Left lung (tissue), 4 donors: ENCODE measurements at regions not wholly inside any gene's neighbourhood (a gene's known extent, or its start where the extent isn't known, plus 50 kb on each side); places are given as distances from the start of the nearest gene placed in this dataset.

Experiments
- ATAC-seq: fragments of 200-7000 bp; cut with Tn5 transposase; one replicate; pipeline ENCODE4 v1.9.1; 2020; ENCODE audit warnings: moderate library complexity
- DNase-seq, 4 donors: peaks; one replicate each; pipeline ENCODE4 v3.0.0-alpha.2; 2013 to 2020
- H3K27ac ChIP-seq, 2 donors: fragments of 200-600 bp; sonication (generic) in 1 of 2; one replicate each; pipeline versions ENCODE4 v1.5.0 to v1.8.0; 2020 to 2021
- H3K27me3 ChIP-seq, 2 donors: fragments of 200-600 bp; sonication (generic) in 1 of 2; one replicate each; pipeline versions ENCODE4 v1.5.0 to v1.8.0; 2020 to 2021
- H3K36me3 ChIP-seq, 2 donors: fragments of 200-600 bp; sonication (generic) in 1 of 2; one replicate each; pipeline versions ENCODE4 v1.5.0 to v1.8.0; 2020 to 2021
- H3K4me1 ChIP-seq, 2 donors: fragments of 200-600 bp; one replicate each; pipeline ENCODE4 v1.8.0; 2021
- H3K4me3 ChIP-seq, 2 donors: fragments of 200-600 bp; sonication (generic) in 1 of 2; one replicate each; pipeline versions ENCODE4 v1.5.0 to v1.8.0; 2020 to 2021; ENCODE audit warnings: mild to moderate bottlenecking in 1 of 2
- H3K9me3 ChIP-seq, 2 donors: fragments of 200-600 bp; sonication (generic) in 1 of 2; one replicate each; pipeline versions ENCODE4 v1.5.0 to v1.8.0; 2020 to 2021
- intact Hi-C, 2 donors: fragments of 100-400 bp; cut with DNase I; formaldehyde crosslinking; loops; one replicate each; pipeline versions ENCODE4 v1.11.2 to v1.14.2; 2022
- TF ChIP-seq, protein P1 (sequence below), 2 donors: fragments of 200-600 bp; sonication (generic) in 1 of 2; IDR thresholded peaks; one replicate each; pipeline versions ENCODE4 v1.5.0 to v1.8.0; 2021; ENCODE audit warnings: antibody characterized with exemption in 2 of 2
- donor health status: DM: no; HTN: yes; CAD: no.
- donor health status: DM: no; HTN: no; CAD: no.

- intact Hi-C loops, result no loop called here
- Histone ChIP-seq H3K27ac (no peak overlapping the region), H3K9me3 (no peaks in the 10 kb centered on the region), H3K27me3 (no peaks in the 10 kb centered on the region), H3K4me1 (no peaks in the 10 kb centered on the region), H3K36me3 (no peaks in the 10 kb centered on the region), H3K4me3 (no peak overlapping the region)
- TF ChIP-seq, protein P1, sequence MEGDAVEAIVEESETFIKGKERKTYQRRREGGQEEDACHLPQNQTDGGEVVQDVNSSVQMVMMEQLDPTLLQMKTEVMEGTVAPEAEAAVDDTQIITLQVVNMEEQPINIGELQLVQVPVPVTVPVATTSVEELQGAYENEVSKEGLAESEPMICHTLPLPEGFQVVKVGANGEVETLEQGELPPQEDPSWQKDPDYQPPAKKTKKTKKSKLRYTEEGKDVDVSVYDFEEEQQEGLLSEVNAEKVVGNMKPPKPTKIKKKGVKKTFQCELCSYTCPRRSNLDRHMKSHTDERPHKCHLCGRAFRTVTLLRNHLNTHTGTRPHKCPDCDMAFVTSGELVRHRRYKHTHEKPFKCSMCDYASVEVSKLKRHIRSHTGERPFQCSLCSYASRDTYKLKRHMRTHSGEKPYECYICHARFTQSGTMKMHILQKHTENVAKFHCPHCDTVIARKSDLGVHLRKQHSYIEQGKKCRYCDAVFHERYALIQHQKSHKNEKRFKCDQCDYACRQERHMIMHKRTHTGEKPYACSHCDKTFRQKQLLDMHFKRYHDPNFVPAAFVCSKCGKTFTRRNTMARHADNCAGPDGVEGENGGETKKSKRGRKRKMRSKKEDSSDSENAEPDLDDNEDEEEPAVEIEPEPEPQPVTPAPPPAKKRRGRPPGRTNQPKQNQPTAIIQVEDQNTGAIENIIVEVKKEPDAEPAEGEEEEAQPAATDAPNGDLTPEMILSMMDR (IDR thresholded peaks at IDR 0.05), result no peak
- ATAC-seq, result no peak
- DNase-seq, result no peak
These were observed 167.8 kb downstream of the BACH1 start for GRCh38 chr21:29466532-29466931.

DNA sequence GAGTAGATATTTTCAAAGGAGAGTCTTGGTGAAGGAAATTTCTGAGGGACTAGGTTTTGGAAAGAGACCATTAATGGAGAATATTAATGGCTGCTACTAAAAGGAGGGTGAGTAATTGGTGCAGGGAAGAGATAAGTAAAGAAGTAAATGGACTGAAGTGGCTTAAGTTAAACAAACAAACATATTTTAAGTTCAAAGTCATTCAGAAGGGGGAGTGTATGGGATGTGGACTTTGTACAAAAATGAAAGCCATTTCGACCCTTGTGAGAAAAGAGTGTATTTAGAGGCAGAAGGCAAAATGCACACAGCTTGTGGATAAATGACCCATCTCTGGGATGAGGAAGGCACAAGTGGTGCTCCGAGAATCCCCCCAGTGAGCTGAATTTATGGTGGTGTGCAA is 171.7 kb downstream of the BACH1 start:
- no peak for DNase-seq

GRCh38 chr21:29473808-29474207 is 175.1 kb downstream of the BACH1 start:
- intact Hi-C loops, result loop anchor here in 1 of 2 donors (10.0 kb wide), 1 partner anchor 371 kb away; no protein-coding TSS in a partner anchor
- H3K27ac ChIP-seq, result no peak overlapping the region
- H3K27me3 ChIP-seq, result no peaks in the 10 kb centered on the region
- H3K9me3 ChIP-seq, result no peaks in the 10 kb centered on the region
- TF ChIP-seq, protein P1 (IDR thresholded peaks at IDR 0.05), result no peak
- DNase-seq (no peak), ATAC-seq (no peak)
- peaks cover 0 to 6% of the 10 kb centered on the region in 2 donors for H3K4me1 ChIP-seq
- H3K36me3 ChIP-seq, result no peaks in the 10 kb centered on the region
- no peak overlapping the region for H3K4me3 ChIP-seq

More for the DNA sequence above, 171.7 kb downstream of the BACH1 start:
- H3K4me1 ChIP-seq, result no peaks in the 10 kb centered on the region
- H3K27ac ChIP-seq, result no peak overlapping the region
- TF ChIP-seq, protein P1 (IDR thresholded peaks at IDR 0.05), result no peak
- no peak for ATAC-seq
- H3K4me3 ChIP-seq, result no peak overlapping the region
- H3K9me3 ChIP-seq, result no peaks in the 10 kb centered on the region
- no peaks in the 10 kb centered on the region for H3K27me3 ChIP-seq
- H3K36me3 ChIP-seq, result no peaks in the 10 kb centered on the region
- intact Hi-C loops, result loop anchor here in 1 of 2 donors (10.0 kb wide), 1 partner anchor 374 kb away; no protein-coding TSS in a partner anchor

- Histone ChIP-seq H3K36me3 (no peaks in the 10 kb centered on the region), H3K27me3 (no peaks in the 10 kb centered on the region), H3K9me3 (no peaks in the 10 kb centered on the region), H3K4me1 (peaks cover 0 to 6% of the 10 kb centered on the region in 2 donors), H3K4me3 (no peak overlapping the region), H3K27ac (no peak overlapping the region)
- ATAC-seq (no peak), DNase-seq (no peak)
- intact Hi-C loops, result loop anchor here in 1 of 2 donors (10.0 kb wide), 1 partner anchor 369 kb away; no protein-coding TSS in a partner anchor
- TF ChIP-seq, protein P1 (IDR thresholded peaks at IDR 0.05), result no peak
These were observed 176.6 kb downstream of the BACH1 start for GRCh38 chr21:29475329-29475728.

GRCh38 chr21:29477347-29477746 is 178.6 kb downstream of the BACH1 start:
- ATAC-seq, result no peak
- Histone ChIP-seq H3K4me1 (peaks cover 0 to 6% of the 10 kb centered on the region in 2 donors), H3K9me3 (no peaks in the 10 kb centered on the region), H3K4me3 (no peak overlapping the region), H3K27ac (no peak overlapping the region), H3K36me3 (no peaks in the 10 kb centered on the region), H3K27me3 (no peaks in the 10 kb centered on the region)
- TF ChIP-seq, protein P1 (IDR thresholded peaks at IDR 0.05), result no peak
- DNase-seq, result no peak
- intact Hi-C loops, result loop anchor here in 1 of 2 donors (10.0 kb wide), 1 partner anchor 367 kb away; no protein-coding TSS in a partner anchor
